Fibroblast of mammary gland (primary cell): ENCODE measurements at regions not wholly inside any gene's neighbourhood (a gene's known extent, or its start where the extent isn't known, plus 50 kb on each side); places are given as distances from the start of the nearest gene placed in this dataset.

Source experiments
- DNase-seq: peaks from one replicate; pipeline ENCODE4 v3.0.0-alpha.2; 2010; ENCODE audit warnings: low read depth
- H3K4me3 ChIP-seq: 2 replicates; pipeline ENCODE4 v1.5.1; 2011; ENCODE audit warnings: low read depth, mild to moderate bottlenecking, low read length, moderate library complexity; ENCODE audit not compliant: control insufficient read depth
- CTCF ChIP-seq: conservative IDR thresholded peaks from 2 replicates; pipeline ENCODE4 v1.5.1; 2011; ENCODE audit warnings: low read depth, low read length, inconsistent platforms; ENCODE audit not compliant: control insufficient read depth, insufficient read depth

DNA sequence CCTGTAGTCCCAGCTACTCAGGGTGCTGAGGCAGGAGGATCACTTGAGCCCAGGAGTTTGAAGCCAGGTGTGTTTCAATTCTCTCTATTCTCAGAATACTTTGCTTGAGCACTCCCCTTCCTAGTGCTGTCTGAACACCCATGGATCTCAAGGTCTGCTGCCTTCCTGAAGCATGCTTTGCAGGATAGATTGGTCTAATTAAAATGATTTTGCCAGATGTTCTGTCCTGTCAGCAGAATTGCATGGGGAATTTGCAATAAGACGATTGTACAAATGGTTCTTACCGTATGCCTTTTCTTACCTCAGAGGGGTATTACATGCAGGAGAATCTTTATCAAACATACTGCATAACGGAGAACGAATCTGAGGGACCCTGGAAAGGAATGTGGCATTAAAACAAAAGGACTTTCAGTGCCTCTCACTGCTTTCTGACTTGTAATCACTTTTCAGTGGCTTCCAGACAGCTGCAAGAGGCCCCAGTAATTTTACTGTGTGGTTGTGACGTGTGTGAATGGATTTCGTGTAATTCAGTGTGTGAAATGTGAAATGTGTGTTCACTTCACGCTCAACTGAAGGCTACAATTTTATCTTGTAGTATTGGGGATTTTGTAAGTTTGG lies 587.2 kb upstream of the SEMA6A start:
- no peak overlapping the region for H3K4me3 ChIP-seq
- no peak for TF ChIP-seq CTCF
- DNase-seq: no peak

- H3K4me3 ChIP-seq: no peak overlapping the region
- TF ChIP-seq CTCF: no peak
- DNase-seq: no peak
These were observed 585.8 kb upstream of the SEMA6A start for GRCh38 chr5:117160391-117160790.

DNA sequence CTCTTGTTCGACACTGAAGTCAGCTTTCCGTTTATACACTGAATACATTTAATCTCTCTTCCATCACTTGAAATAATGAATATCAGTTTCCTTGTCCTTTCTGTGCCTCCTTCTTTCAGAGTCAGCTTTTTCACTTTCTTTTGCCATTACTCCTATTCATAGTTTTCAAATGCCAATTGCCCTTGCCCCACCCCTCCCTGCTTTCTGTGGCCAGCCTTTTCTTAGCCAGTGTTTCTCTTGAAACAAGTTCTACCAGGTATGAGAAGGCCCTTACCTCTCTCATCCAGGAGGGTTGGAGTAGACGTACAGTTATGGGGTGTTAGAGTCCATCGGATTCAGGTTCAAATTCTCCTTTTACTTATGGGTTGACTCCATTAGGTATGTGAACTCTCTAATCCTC lies 574.7 kb upstream of the SEMA6A start:
- no peak for DNase-seq
- no peak for TF ChIP-seq CTCF
- H3K4me3 ChIP-seq: no peak overlapping the region

DNA sequence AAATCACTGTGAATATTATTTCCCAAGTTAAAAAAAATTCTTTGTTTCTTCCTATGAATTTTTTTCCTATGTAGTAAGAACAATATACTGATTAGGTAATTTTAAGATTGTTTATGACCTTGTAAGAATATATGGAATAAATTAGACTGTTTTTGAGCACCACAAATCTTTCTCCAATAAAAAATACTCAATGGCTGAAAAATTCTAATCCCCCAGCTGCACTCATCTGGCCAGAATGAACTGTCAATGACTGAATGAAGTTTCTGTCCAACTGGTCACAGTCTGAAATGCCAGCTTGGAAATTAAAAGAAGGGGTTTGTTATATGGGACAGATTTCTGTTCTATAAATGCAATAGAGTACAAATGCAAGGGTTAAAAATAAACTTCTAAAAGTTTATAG lies 569.5 kb upstream of the SEMA6A start:
- H3K4me3 ChIP-seq: no peak overlapping the region
- TF ChIP-seq CTCF: no peak
- no peak for DNase-seq

DNA sequence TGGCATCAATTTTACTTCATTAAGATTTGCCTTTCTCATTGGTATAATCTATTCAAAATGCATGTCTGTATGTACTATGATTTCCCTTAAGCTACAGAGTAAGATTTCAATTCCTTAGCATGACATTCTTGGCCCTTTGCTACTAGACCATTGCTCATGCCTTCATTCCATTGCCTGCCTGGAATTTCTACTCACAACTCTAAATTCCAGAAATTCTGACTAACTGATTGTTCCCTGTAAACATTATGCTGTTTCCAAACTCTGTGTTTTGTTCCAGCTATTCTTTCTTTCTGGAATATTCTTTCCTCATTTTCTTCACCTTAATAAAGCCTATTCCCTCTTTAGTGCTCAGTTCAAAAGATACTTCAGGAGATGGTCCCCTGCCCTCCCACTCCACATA lies 568.8 kb upstream of the SEMA6A start:
- TF ChIP-seq CTCF: no peak
- no peak for DNase-seq
- no peak overlapping the region for H3K4me3 ChIP-seq

GRCh38 chr5:117138523-117138922 lies 563.9 kb upstream of the SEMA6A start:
- no peak for DNase-seq
- H3K4me3 ChIP-seq: no peak overlapping the region
- TF ChIP-seq CTCF: no peak

DNA sequence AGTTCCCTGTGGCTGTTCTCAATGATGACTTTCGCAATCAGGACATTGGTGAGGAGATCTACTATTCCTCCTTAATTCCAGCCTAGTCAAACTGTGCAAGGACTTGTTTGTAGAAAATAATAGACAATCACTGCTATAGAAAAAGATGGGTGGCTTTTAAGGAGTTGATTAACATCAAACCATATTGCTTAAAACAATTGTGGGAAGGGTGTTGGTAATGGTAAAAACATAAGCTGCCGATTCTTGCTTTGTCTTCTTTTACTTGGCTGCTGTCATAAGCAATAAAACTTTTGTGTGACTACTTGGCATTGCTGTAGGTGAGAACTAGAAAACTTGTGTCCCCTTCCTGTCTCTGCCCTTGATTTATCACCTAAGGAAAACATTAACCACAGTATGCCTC lies 561.2 kb upstream of the SEMA6A start:
- DNase-seq: no peak
- no peak overlapping the region for H3K4me3 ChIP-seq
- no peak for TF ChIP-seq CTCF
